ENCODE measurements at regions not wholly inside any gene's neighbourhood (a gene's known extent, or its start where the extent isn't known, plus 50 kb on each side); places are given as distances from the start of the nearest gene placed in this dataset.

DNA sequence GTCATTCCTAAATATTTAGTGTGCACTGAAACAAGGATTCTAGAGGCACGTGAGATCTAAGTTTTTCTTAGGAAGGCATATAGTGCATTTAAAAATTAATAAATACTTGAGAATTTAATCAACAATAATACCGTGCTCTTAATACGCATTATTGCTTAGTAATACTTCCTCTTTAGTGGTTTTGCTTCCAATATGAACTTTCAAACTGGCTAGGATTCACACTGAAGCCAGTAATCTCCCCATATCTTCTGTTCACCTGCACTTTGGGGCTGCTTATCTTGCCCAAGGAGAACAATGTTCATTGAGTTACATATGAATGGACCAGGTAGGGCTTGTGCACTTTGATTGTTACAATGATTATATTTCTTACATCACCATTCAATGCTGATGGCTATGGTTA lies 180.5 kb upstream of the RIOK2 start:
- TF ChIP-seq, protein P1, sequence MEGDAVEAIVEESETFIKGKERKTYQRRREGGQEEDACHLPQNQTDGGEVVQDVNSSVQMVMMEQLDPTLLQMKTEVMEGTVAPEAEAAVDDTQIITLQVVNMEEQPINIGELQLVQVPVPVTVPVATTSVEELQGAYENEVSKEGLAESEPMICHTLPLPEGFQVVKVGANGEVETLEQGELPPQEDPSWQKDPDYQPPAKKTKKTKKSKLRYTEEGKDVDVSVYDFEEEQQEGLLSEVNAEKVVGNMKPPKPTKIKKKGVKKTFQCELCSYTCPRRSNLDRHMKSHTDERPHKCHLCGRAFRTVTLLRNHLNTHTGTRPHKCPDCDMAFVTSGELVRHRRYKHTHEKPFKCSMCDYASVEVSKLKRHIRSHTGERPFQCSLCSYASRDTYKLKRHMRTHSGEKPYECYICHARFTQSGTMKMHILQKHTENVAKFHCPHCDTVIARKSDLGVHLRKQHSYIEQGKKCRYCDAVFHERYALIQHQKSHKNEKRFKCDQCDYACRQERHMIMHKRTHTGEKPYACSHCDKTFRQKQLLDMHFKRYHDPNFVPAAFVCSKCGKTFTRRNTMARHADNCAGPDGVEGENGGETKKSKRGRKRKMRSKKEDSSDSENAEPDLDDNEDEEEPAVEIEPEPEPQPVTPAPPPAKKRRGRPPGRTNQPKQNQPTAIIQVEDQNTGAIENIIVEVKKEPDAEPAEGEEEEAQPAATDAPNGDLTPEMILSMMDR (IDR thresholded peaks at IDR 0.05) = no peak
- TF ChIP-seq SIN3A (IDR thresholded peaks at IDR 0.05; ENCODE audit: borderline replicate concordance, insufficient read depth, low read depth, low read length) (no peak), TCF7L2 (IDR thresholded peaks at IDR 0.05; ENCODE audit: low read depth, low read length) (no peak), POLR2AphosphoS5 (IDR thresholded peaks at IDR 0.05; ENCODE audit: low read depth, low read length) (no peak)
- TF ChIP-seq, protein P2, sequence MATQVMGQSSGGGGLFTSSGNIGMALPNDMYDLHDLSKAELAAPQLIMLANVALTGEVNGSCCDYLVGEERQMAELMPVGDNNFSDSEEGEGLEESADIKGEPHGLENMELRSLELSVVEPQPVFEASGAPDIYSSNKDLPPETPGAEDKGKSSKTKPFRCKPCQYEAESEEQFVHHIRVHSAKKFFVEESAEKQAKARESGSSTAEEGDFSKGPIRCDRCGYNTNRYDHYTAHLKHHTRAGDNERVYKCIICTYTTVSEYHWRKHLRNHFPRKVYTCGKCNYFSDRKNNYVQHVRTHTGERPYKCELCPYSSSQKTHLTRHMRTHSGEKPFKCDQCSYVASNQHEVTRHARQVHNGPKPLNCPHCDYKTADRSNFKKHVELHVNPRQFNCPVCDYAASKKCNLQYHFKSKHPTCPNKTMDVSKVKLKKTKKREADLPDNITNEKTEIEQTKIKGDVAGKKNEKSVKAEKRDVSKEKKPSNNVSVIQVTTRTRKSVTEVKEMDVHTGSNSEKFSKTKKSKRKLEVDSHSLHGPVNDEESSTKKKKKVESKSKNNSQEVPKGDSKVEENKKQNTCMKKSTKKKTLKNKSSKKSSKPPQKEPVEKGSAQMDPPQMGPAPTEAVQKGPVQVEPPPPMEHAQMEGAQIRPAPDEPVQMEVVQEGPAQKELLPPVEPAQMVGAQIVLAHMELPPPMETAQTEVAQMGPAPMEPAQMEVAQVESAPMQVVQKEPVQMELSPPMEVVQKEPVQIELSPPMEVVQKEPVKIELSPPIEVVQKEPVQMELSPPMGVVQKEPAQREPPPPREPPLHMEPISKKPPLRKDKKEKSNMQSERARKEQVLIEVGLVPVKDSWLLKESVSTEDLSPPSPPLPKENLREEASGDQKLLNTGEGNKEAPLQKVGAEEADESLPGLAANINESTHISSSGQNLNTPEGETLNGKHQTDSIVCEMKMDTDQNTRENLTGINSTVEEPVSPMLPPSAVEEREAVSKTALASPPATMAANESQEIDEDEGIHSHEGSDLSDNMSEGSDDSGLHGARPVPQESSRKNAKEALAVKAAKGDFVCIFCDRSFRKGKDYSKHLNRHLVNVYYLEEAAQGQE (IDR thresholded peaks at IDR 0.05; ENCODE audit: insufficient read depth in 1 of 2, low read depth in 2 of 2, low read length in 1 of 2) = no peak
